DND-41 (cell line): ENCODE measurements at regions not wholly inside any gene's neighbourhood (a gene's known extent, or its start where the extent isn't known, plus 50 kb on each side); places are given as distances from the start of the nearest gene placed in this dataset.

ENCODE experiments used
- CTCF ChIP-seq: IDR thresholded peaks from 2 replicates; pipeline ENCODE4 v1.5.1; 2012; ENCODE audit warnings: borderline replicate concordance, low read length, moderate library complexity, mild to moderate bottlenecking; ENCODE audit not compliant: poor library complexity, severe bottlenecking; ENCODE audit errors: extremely low read depth
- EZH2 ChIP-seq: IDR thresholded peaks from 3 replicates; pipeline ENCODE4 v1.6.1; 2012; ENCODE audit warnings: borderline replicate concordance, low read depth, mild to moderate bottlenecking, moderate library complexity, low read length, inconsistent platforms; ENCODE audit not compliant: severe bottlenecking

- TF ChIP-seq CTCF, result no peak
- TF ChIP-seq EZH2, result no peak
These were observed 763.2 kb upstream of the TENM4 start for GRCh38 chr11:80204021-80204420.
